ENCODE measurements at regions not wholly inside any gene's neighbourhood (a gene's known extent, or its start where the extent isn't known, plus 50 kb on each side); places are given as distances from the start of the nearest gene placed in this dataset.

- H3K36me3 ChIP-seq (ENCODE audit: control insufficient read depth, insufficient read depth, low read length) = no peaks in the 10 kb centered on the region
- DNase-seq (ENCODE audit: low read depth in 4 of 6, low spot score in 6 of 6) = no peak
- H3K4me3 ChIP-seq (ENCODE audit: low read depth, low read length) = no peak overlapping the region
- no peaks in the 10 kb centered on the region for H3K9me3 ChIP-seq (ENCODE audit: control insufficient read depth, insufficient read depth, low read length)
- no peak overlapping the region for H3K27ac ChIP-seq (ENCODE audit: low read depth, low read length)
- H3K4me1 ChIP-seq (ENCODE audit: control insufficient read depth, insufficient read depth, low read length) = peaks cover 14% of the 10 kb centered on the region
- H3K27me3 ChIP-seq (ENCODE audit: control insufficient read depth, insufficient read depth, low read length) = no peaks in the 10 kb centered on the region
- WGBS (ENCODE audit: insufficient coverage) = no CpG with 5 or more reads among the region's 1 CpG
These were observed 180.3 kb upstream of the VASH1 start for GRCh38 chr14:76580967-76581366.

GRCh38 chr14:76581592-76581991, 179.7 kb upstream of the VASH1 start:
- H3K36me3 ChIP-seq (ENCODE audit: control insufficient read depth, insufficient read depth, low read length) = no peaks in the 10 kb centered on the region
- no peaks in the 10 kb centered on the region for H3K9me3 ChIP-seq (ENCODE audit: control insufficient read depth, insufficient read depth, low read length)
- peaks cover 14% of the 10 kb centered on the region for H3K4me1 ChIP-seq (ENCODE audit: control insufficient read depth, insufficient read depth, low read length)
- no peak overlapping the region for H3K27ac ChIP-seq (ENCODE audit: low read depth, low read length)
- DNase-seq (ENCODE audit: low read depth in 4 of 6, low spot score in 6 of 6) = no peak
- H3K27me3 ChIP-seq (ENCODE audit: control insufficient read depth, insufficient read depth, low read length) = no peaks in the 10 kb centered on the region
- H3K4me3 ChIP-seq (ENCODE audit: low read depth, low read length) = no peak overlapping the region
- 78% methylated on average over 1 of the region's 1 CpG for WGBS (ENCODE audit: insufficient coverage)

- H3K4me3 ChIP-seq (ENCODE audit: low read depth, low read length) = no peak overlapping the region
- H3K27me3 ChIP-seq (ENCODE audit: control insufficient read depth, insufficient read depth, low read length) = no peaks in the 10 kb centered on the region
- no peak for DNase-seq (ENCODE audit: low read depth in 4 of 6, low spot score in 6 of 6)
- no peaks in the 10 kb centered on the region for H3K9me3 ChIP-seq (ENCODE audit: control insufficient read depth, insufficient read depth, low read length)
- WGBS (ENCODE audit: insufficient coverage) = no CpG with 5 or more reads among the region's 1 CpG
- no peak overlapping the region for H3K27ac ChIP-seq (ENCODE audit: low read depth, low read length)
- H3K36me3 ChIP-seq (ENCODE audit: control insufficient read depth, insufficient read depth, low read length) = no peaks in the 10 kb centered on the region
- H3K4me1 ChIP-seq (ENCODE audit: control insufficient read depth, insufficient read depth, low read length) = peaks cover 14% of the 10 kb centered on the region
These were observed 178.8 kb upstream of the VASH1 start for GRCh38 chr14:76582447-76582846.

- Histone ChIP-seq H3K4me3 (ENCODE audit: low read depth, low read length) (no peak overlapping the region), H3K27ac (ENCODE audit: low read depth, low read length) (no peak overlapping the region), H3K9me3 (ENCODE audit: control insufficient read depth, insufficient read depth, low read length) (no peaks in the 10 kb centered on the region), H3K27me3 (ENCODE audit: control insufficient read depth, insufficient read depth, low read length) (no peaks in the 10 kb centered on the region), H3K36me3 (ENCODE audit: control insufficient read depth, insufficient read depth, low read length) (no peaks in the 10 kb centered on the region), H3K4me1 (ENCODE audit: control insufficient read depth, insufficient read depth, low read length) (peaks cover 14% of the 10 kb centered on the region)
- no peak for DNase-seq (ENCODE audit: low read depth in 4 of 6, low spot score in 6 of 6)
- 50% methylated on average over 1 of the region's 1 CpG for WGBS (ENCODE audit: insufficient coverage)
These were observed 178.1 kb upstream of the VASH1 start for GRCh38 chr14:76583174-76583573.

GRCh38 chr14:76583805-76584204, 177.5 kb upstream of the VASH1 start:
- Histone ChIP-seq H3K4me3 (ENCODE audit: low read depth, low read length) (no peak overlapping the region), H3K4me1 (ENCODE audit: control insufficient read depth, insufficient read depth, low read length) (peaks cover 14% of the 10 kb centered on the region), H3K36me3 (ENCODE audit: control insufficient read depth, insufficient read depth, low read length) (no peaks in the 10 kb centered on the region), H3K27ac (ENCODE audit: low read depth, low read length) (no peak overlapping the region), H3K27me3 (ENCODE audit: control insufficient read depth, insufficient read depth, low read length) (no peaks in the 10 kb centered on the region), H3K9me3 (ENCODE audit: control insufficient read depth, insufficient read depth, low read length) (no peaks in the 10 kb centered on the region)
- DNase-seq (ENCODE audit: low read depth in 4 of 6, low spot score in 6 of 6) = no peak
- WGBS (ENCODE audit: insufficient coverage) = 85% methylated on average over 5 of the region's 6 CpGs

- peak in 3 of 6 donors; percentile 31 to 83 (median 77) for DNase-seq (ENCODE audit: low read depth in 4 of 6, low spot score in 6 of 6)
- WGBS (ENCODE audit: insufficient coverage) = 17% methylated on average over 9 of the region's 9 CpGs
- Histone ChIP-seq H3K27me3 (ENCODE audit: control insufficient read depth, insufficient read depth, low read length) (no peaks in the 10 kb centered on the region), H3K4me1 (ENCODE audit: control insufficient read depth, insufficient read depth, low read length) (peaks cover 14% of the 10 kb centered on the region), H3K36me3 (ENCODE audit: control insufficient read depth, insufficient read depth, low read length) (no peaks in the 10 kb centered on the region), H3K9me3 (ENCODE audit: control insufficient read depth, insufficient read depth, low read length) (no peaks in the 10 kb centered on the region), H3K27ac (ENCODE audit: low read depth, low read length) (no peak overlapping the region), H3K4me3 (ENCODE audit: low read depth, low read length) (no peak overlapping the region)
These were observed 177.0 kb upstream of the VASH1 start for GRCh38 chr14:76584271-76584702.

GRCh38 chr14:76585616-76586015, 175.7 kb upstream of the VASH1 start:
- H3K4me3 ChIP-seq (ENCODE audit: low read depth, low read length) = no peak overlapping the region
- H3K27me3 ChIP-seq (ENCODE audit: control insufficient read depth, insufficient read depth, low read length) = no peaks in the 10 kb centered on the region
- peaks cover 17% of the 10 kb centered on the region for H3K4me1 ChIP-seq (ENCODE audit: control insufficient read depth, insufficient read depth, low read length)
- no peak overlapping the region for H3K27ac ChIP-seq (ENCODE audit: low read depth, low read length)
- H3K36me3 ChIP-seq (ENCODE audit: control insufficient read depth, insufficient read depth, low read length) = no peaks in the 10 kb centered on the region
- no peaks in the 10 kb centered on the region for H3K9me3 ChIP-seq (ENCODE audit: control insufficient read depth, insufficient read depth, low read length)
- DNase-seq (ENCODE audit: low read depth in 4 of 6, low spot score in 6 of 6) = no peak
- 69% methylated on average over 5 of the region's 8 CpGs for WGBS (ENCODE audit: insufficient coverage)

GRCh38 chr14:76589246-76589645, 172.0 kb upstream of the VASH1 start:
- no peak for DNase-seq (ENCODE audit: low read depth in 4 of 6, low spot score in 6 of 6)
- H3K27ac ChIP-seq (ENCODE audit: low read depth, low read length) = no peak overlapping the region
- no peaks in the 10 kb centered on the region for H3K27me3 ChIP-seq (ENCODE audit: control insufficient read depth, insufficient read depth, low read length)
- no peak overlapping the region for H3K4me3 ChIP-seq (ENCODE audit: low read depth, low read length)
- peaks cover 22% of the 10 kb centered on the region for H3K4me1 ChIP-seq (ENCODE audit: control insufficient read depth, insufficient read depth, low read length)
- peaks cover 2% of the 10 kb centered on the region for H3K9me3 ChIP-seq (ENCODE audit: control insufficient read depth, insufficient read depth, low read length)
- no peaks in the 10 kb centered on the region for H3K36me3 ChIP-seq (ENCODE audit: control insufficient read depth, insufficient read depth, low read length)
- WGBS (ENCODE audit: insufficient coverage) = 100% methylated on average over 3 of the region's 4 CpGs

GRCh38 chr14:76591266-76591665, 170.0 kb upstream of the VASH1 start:
- Histone ChIP-seq H3K27ac (ENCODE audit: low read depth, low read length) (peak overlapping the region; percentile 33), H3K27me3 (ENCODE audit: control insufficient read depth, insufficient read depth, low read length) (no peaks in the 10 kb centered on the region), H3K4me1 (ENCODE audit: control insufficient read depth, insufficient read depth, low read length) (peaks cover 16% of the 10 kb centered on the region), H3K4me3 (ENCODE audit: low read depth, low read length) (no peak overlapping the region), H3K36me3 (ENCODE audit: control insufficient read depth, insufficient read depth, low read length) (no peaks in the 10 kb centered on the region), H3K9me3 (ENCODE audit: control insufficient read depth, insufficient read depth, low read length) (peaks cover 2% of the 10 kb centered on the region)
- DNase-seq (ENCODE audit: low read depth in 4 of 6, low spot score in 6 of 6) = peak; percentile 26 to 87 (median 42)
- WGBS (ENCODE audit: insufficient coverage) = 24% methylated on average over 8 of the region's 10 CpGs

GRCh38 chr14:76595266-76595665, 166.0 kb upstream of the VASH1 start:
- Histone ChIP-seq H3K4me3 (ENCODE audit: low read depth, low read length) (no peak overlapping the region), H3K27ac (ENCODE audit: low read depth, low read length) (no peak overlapping the region), H3K36me3 (ENCODE audit: control insufficient read depth, insufficient read depth, low read length) (no peaks in the 10 kb centered on the region), H3K9me3 (ENCODE audit: control insufficient read depth, insufficient read depth, low read length) (peaks cover 2% of the 10 kb centered on the region), H3K27me3 (ENCODE audit: control insufficient read depth, insufficient read depth, low read length) (no peaks in the 10 kb centered on the region), H3K4me1 (ENCODE audit: control insufficient read depth, insufficient read depth, low read length) (peaks cover 16% of the 10 kb centered on the region)
- DNase-seq (ENCODE audit: low read depth in 4 of 6, low spot score in 6 of 6) = no peak
- WGBS (ENCODE audit: insufficient coverage) = 75% methylated on average over 1 of the region's 5 CpGs
